Upper lobe of left lung (tissue), 4 donors: ENCODE measurements at regions not wholly inside any gene's neighbourhood (a gene's known extent, or its start where the extent isn't known, plus 50 kb on each side); places are given as distances from the start of the nearest gene placed in this dataset.

ENCODE experiments used
- CTCF ChIP-seq, 6 experiments: fragments of 450-650 bp in 4 of 6; fragments of 200-600 bp in 2 of 6; sonication (generic) in 2 of 6; IDR thresholded peaks; one replicate each; pipeline ENCODE4 v1.5.1; 2016 to 2019; ENCODE audit warnings: antibody characterized with exemption in 6 of 6
- POLR2A ChIP-seq, 4 donors: fragments of 450-650 bp; IDR thresholded peaks; one replicate each; pipeline ENCODE4 v1.5.1; 2016 to 2017; ENCODE audit warnings: antibody characterized with exemption in 4 of 4, mild to moderate bottlenecking in 2 of 4
- POLR2AphosphoS5 ChIP-seq, 2 donors: sonication (generic); formaldehyde crosslinking; IDR thresholded peaks; one replicate each; pipeline ENCODE4 v1.5.1; 2017; ENCODE audit warnings: antibody characterized with exemption in 2 of 2

- TF ChIP-seq POLR2A (IDR thresholded peaks at IDR 0.05) (no peak), CTCF (IDR thresholded peaks at IDR 0.05) (no peak), POLR2AphosphoS5 (IDR thresholded peaks at IDR 0.05) (no peak)
Observed at GRCh38 chr14:98956181-98956580, 315.8 kb downstream of the BCL11B start.
